Trophoblast cell (in vitro differentiated cells and primary cell): ENCODE measurements at regions not wholly inside any gene's neighbourhood (a gene's known extent, or its start where the extent isn't known, plus 50 kb on each side); places are given as distances from the start of the nearest gene placed in this dataset.
A peak's percentile ranks its signal among the peaks of the same experiment; 100 is the strongest.

Source experiments
- DNase-seq, 2 donors: peaks; one replicate each; pipeline ENCODE4 v3.0.0-alpha.2; 2016
- H2AFZ ChIP-seq: 2 replicates; pipeline ENCODE4 v1.6.1; 2013; ENCODE audit warnings: low read length, moderate library complexity, mild to moderate bottlenecking; ENCODE audit not compliant: insufficient read depth, poor library complexity
- H2AK5ac ChIP-seq: 2 replicates; pipeline ENCODE4 v1.6.1; 2013; ENCODE audit warnings: mild to moderate bottlenecking, low read length
- H2BK120ac ChIP-seq: 2 replicates; pipeline ENCODE4 v1.6.1; 2013; ENCODE audit warnings: low read length, mild to moderate bottlenecking, moderate library complexity; ENCODE audit not compliant: insufficient read depth, poor library complexity
- H2BK12ac ChIP-seq: 2 replicates; pipeline ENCODE4 v1.6.1; 2013; ENCODE audit warnings: mild to moderate bottlenecking, low read length, moderate library complexity
- H2BK5ac ChIP-seq: 2 replicates; pipeline ENCODE4 v1.6.1; 2013; ENCODE audit warnings: low read length, low read depth, moderate library complexity, mild to moderate bottlenecking; ENCODE audit not compliant: poor library complexity
- H3K14ac ChIP-seq: 2 replicates; pipeline ENCODE4 v1.6.1; 2013; ENCODE audit warnings: mild to moderate bottlenecking, low read length
- H3K18ac ChIP-seq: 2 replicates; pipeline ENCODE4 v1.6.1; 2013; ENCODE audit warnings: mild to moderate bottlenecking, low read length
- H3K23ac ChIP-seq: 2 replicates; pipeline ENCODE4 v1.6.1; 2013; ENCODE audit warnings: low read length
- H3K27ac ChIP-seq: 2 replicates; pipeline ENCODE4 v1.5.1; 2013; ENCODE audit warnings: low read depth, mild to moderate bottlenecking, inconsistent platforms, low read length, moderate library complexity
- H3K27me3 ChIP-seq: 2 replicates; pipeline ENCODE4 v1.6.1; 2013; ENCODE audit warnings: inconsistent platforms, mild to moderate bottlenecking, low read length, moderate library complexity; ENCODE audit not compliant: insufficient read depth
- H3K36me3 ChIP-seq, 2 experiments: 1 replicate in 1 of 2; 2 replicates in 1 of 2; pipeline ENCODE4 v1.6.1; 2013; ENCODE audit warnings: low read length in 2 of 2, mild to moderate bottlenecking in 2 of 2, moderate library complexity in 1 of 2; ENCODE audit not compliant: insufficient read depth in 2 of 2, control insufficient read depth in 1 of 2
- H3K4ac ChIP-seq: 2 replicates; pipeline ENCODE4 v1.6.1; 2013; ENCODE audit warnings: low read depth, mild to moderate bottlenecking, low read length, moderate library complexity
- H3K4me1 ChIP-seq, 2 experiments: 1 replicate in 1 of 2; 2 replicates in 1 of 2; pipeline ENCODE4 v1.6.1; 2013; ENCODE audit warnings: low read length in 2 of 2, mild to moderate bottlenecking in 2 of 2, moderate library complexity in 1 of 2; ENCODE audit not compliant: insufficient read depth in 2 of 2, control insufficient read depth in 1 of 2
- H3K4me2 ChIP-seq: 2 replicates; pipeline ENCODE4 v1.6.1; 2013; ENCODE audit warnings: inconsistent platforms, mild to moderate bottlenecking, low read length, moderate library complexity
- H3K4me3 ChIP-seq: 2 replicates; pipeline ENCODE4 v1.5.1; 2013; ENCODE audit warnings: mild to moderate bottlenecking, low read depth, low read length, inconsistent platforms
- H3K79me1 ChIP-seq: one replicate; pipeline ENCODE4 v1.6.1; 2013; ENCODE audit warnings: low read length
- H3K79me2 ChIP-seq: 2 replicates; pipeline ENCODE4 v1.6.1; 2013; ENCODE audit warnings: low read length, mild to moderate bottlenecking; ENCODE audit not compliant: control insufficient read depth, insufficient read depth, poor library complexity
- H3K9ac ChIP-seq: 2 replicates; pipeline ENCODE4 v1.6.1; 2013; ENCODE audit warnings: mild to moderate bottlenecking, low read length
- H3K9me3 ChIP-seq: 2 replicates; pipeline ENCODE4 v1.6.1; 2013; ENCODE audit warnings: low read depth, mild to moderate bottlenecking, control low read depth, inconsistent platforms, low read length; ENCODE audit not compliant: insufficient read depth
- H4K12ac ChIP-seq: 2 replicates; pipeline ENCODE4 v1.6.1; 2013; ENCODE audit warnings: low read depth, mild to moderate bottlenecking, low read length, moderate library complexity
- H4K8ac ChIP-seq: 2 replicates; pipeline ENCODE4 v1.6.1; 2013; ENCODE audit warnings: low read depth, mild to moderate bottlenecking, low read length, moderate library complexity
- H4K91ac ChIP-seq: one replicate; pipeline ENCODE4 v1.6.1; 2013; ENCODE audit warnings: low read depth, mild to moderate bottlenecking, low read length, moderate library complexity
- WGBS: extraction: QIAGEN DNeasy Blood & Tissue Kit; methylation state at CpG from one replicate; pipeline ENCODE4 v1.1.7; 2013; ENCODE audit warnings: missing lambda C conversion rate; ENCODE audit not compliant: insufficient read length, insufficient coverage; ENCODE audit errors: extremely low coverage; 5-methylcytosine and 5-hydroxymethylcytosine counted together

DNA sequence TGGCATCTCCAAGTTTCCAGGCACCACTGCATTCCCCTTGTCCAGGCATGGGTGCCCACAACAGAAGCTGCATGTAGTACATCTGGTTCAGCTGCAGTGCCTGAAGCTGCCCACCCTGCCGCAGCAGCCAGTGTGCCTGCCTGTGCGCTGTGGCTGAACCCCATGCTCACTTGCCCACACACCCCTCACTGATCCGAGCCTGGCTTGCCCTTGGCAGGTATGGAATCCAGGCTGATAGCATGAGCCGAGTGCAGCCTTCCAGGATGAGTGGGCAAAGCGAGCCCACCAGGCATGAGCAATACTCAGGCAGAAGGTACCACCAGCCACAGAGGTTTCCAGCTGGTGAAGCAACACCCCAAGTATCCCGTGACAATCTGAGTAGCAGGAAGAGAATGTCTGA is 280.3 kb upstream of the KLF12 start:
- no peak overlapping the region for H3K9ac ChIP-seq
- H3K27ac ChIP-seq, result no peak overlapping the region
- H3K14ac ChIP-seq, result no peak overlapping the region
- H3K18ac ChIP-seq, result no peak overlapping the region
- no peak overlapping the region for H4K91ac ChIP-seq
- no peak overlapping the region for H2AK5ac ChIP-seq
- no peaks in the 10 kb centered on the region for H3K4me1 ChIP-seq
- no CpG with 5 or more reads among the region's 6 CpGs for WGBS
- H3K4me2 ChIP-seq, result no peak overlapping the region
- no peaks in the 10 kb centered on the region for H3K79me2 ChIP-seq
- no peak overlapping the region for H2BK120ac ChIP-seq
- H3K79me1 ChIP-seq, result no peaks in the 10 kb centered on the region
- H3K27me3 ChIP-seq, result no peaks in the 10 kb centered on the region
- H2AFZ ChIP-seq, result no peak overlapping the region
- H2BK5ac ChIP-seq, result no peak overlapping the region
- no peaks in the 10 kb centered on the region for H3K36me3 ChIP-seq
- DNase-seq, result no peak
- H4K12ac ChIP-seq, result no peak overlapping the region
- no peak overlapping the region for H2BK12ac ChIP-seq
- H3K9me3 ChIP-seq, result peaks cover 8% of the 10 kb centered on the region
- no peak overlapping the region for H4K8ac ChIP-seq
- H3K4ac ChIP-seq, result no peak overlapping the region
- no peak overlapping the region for H3K23ac ChIP-seq
- H3K4me3 ChIP-seq, result no peak overlapping the region

GRCh38 chr13:74413482-74413881 is 279.3 kb upstream of the KLF12 start:
- Histone ChIP-seq H4K8ac (no peak overlapping the region), H3K9ac (no peak overlapping the region), H3K36me3 (no peaks in the 10 kb centered on the region), H2BK5ac (no peak overlapping the region), H3K27me3 (no peaks in the 10 kb centered on the region), H2BK12ac (no peak overlapping the region), H3K14ac (no peak overlapping the region), H2BK120ac (no peak overlapping the region), H3K79me2 (no peaks in the 10 kb centered on the region), H3K4me1 (no peaks in the 10 kb centered on the region), H3K23ac (no peak overlapping the region), H3K4me3 (peak overlapping the region; percentile 23), H3K18ac (no peak overlapping the region), H3K4me2 (no peak overlapping the region), H3K4ac (no peak overlapping the region), H2AK5ac (no peak overlapping the region), H3K27ac (no peak overlapping the region), H3K9me3 (peaks cover 8% of the 10 kb centered on the region), H4K12ac (no peak overlapping the region), H3K79me1 (no peaks in the 10 kb centered on the region), H4K91ac (no peak overlapping the region), H2AFZ (no peak overlapping the region)
- DNase-seq, result no peak
- no CpG with 5 or more reads among the region's 8 CpGs for WGBS

- no peak overlapping the region for H4K8ac ChIP-seq
- no peak overlapping the region for H2BK5ac ChIP-seq
- H4K12ac ChIP-seq, result no peak overlapping the region
- no peaks in the 10 kb centered on the region for H3K27me3 ChIP-seq
- DNase-seq, result no peak
- H2BK120ac ChIP-seq, result no peak overlapping the region
- H2BK12ac ChIP-seq, result no peak overlapping the region
- no peak overlapping the region for H3K4me2 ChIP-seq
- H3K27ac ChIP-seq, result no peak overlapping the region
- no peak overlapping the region for H2AFZ ChIP-seq
- no peaks in the 10 kb centered on the region for H3K79me2 ChIP-seq
- no peak overlapping the region for H3K4me3 ChIP-seq
- WGBS, result no CpG with 5 or more reads among the region's 5 CpGs
- peaks cover 8% of the 10 kb centered on the region for H3K9me3 ChIP-seq
- H3K79me1 ChIP-seq, result no peaks in the 10 kb centered on the region
- no peaks in the 10 kb centered on the region for H3K4me1 ChIP-seq
- no peaks in the 10 kb centered on the region for H3K36me3 ChIP-seq
- no peak overlapping the region for H3K4ac ChIP-seq
- no peak overlapping the region for H4K91ac ChIP-seq
- no peak overlapping the region for H3K23ac ChIP-seq
- no peak overlapping the region for H3K14ac ChIP-seq
- H3K9ac ChIP-seq, result no peak overlapping the region
- no peak overlapping the region for H2AK5ac ChIP-seq
- H3K18ac ChIP-seq, result no peak overlapping the region
Observed at GRCh38 chr13:74409551-74409950, 275.3 kb upstream of the KLF12 start.

GRCh38 chr13:74406420-74406819 is 272.2 kb upstream of the KLF12 start:
- H3K23ac ChIP-seq, result no peak overlapping the region
- H3K27ac ChIP-seq, result no peak overlapping the region
- H3K79me1 ChIP-seq, result no peaks in the 10 kb centered on the region
- H3K18ac ChIP-seq, result no peak overlapping the region
- no peaks in the 10 kb centered on the region for H3K27me3 ChIP-seq
- no peak overlapping the region for H2BK12ac ChIP-seq
- no peak overlapping the region for H2BK120ac ChIP-seq
- H4K91ac ChIP-seq, result no peak overlapping the region
- H3K4me2 ChIP-seq, result no peak overlapping the region
- no peaks in the 10 kb centered on the region for H3K36me3 ChIP-seq
- no peak overlapping the region for H3K9ac ChIP-seq
- no peak overlapping the region for H4K12ac ChIP-seq
- H4K8ac ChIP-seq, result no peak overlapping the region
- no peak for DNase-seq
- no peak overlapping the region for H3K4ac ChIP-seq
- no CpG with 5 or more reads among the region's 3 CpGs for WGBS
- H2AFZ ChIP-seq, result no peak overlapping the region
- H3K4me1 ChIP-seq, result no peaks in the 10 kb centered on the region
- no peak overlapping the region for H3K14ac ChIP-seq
- no peak overlapping the region for H2BK5ac ChIP-seq
- no peak overlapping the region for H2AK5ac ChIP-seq
- no peak overlapping the region for H3K4me3 ChIP-seq
- H3K9me3 ChIP-seq, result no peaks in the 10 kb centered on the region
- H3K79me2 ChIP-seq, result no peaks in the 10 kb centered on the region
